Right kidney (tissue), 1 donor: ENCODE measurements at regions not wholly inside any gene's neighbourhood (a gene's known extent, or its start where the extent isn't known, plus 50 kb on each side); places are given as distances from the start of the nearest gene placed in this dataset.
"Not testable (repeated sequence)": the region's sequence is repeated elsewhere in the genome, so short reads cannot be mapped to it uniquely, and the experiment has no call there.

ENCODE experiments used
- DNase-seq: peaks from one replicate; pipeline ENCODE4 v3.0.0-alpha.2; 2016

DNA sequence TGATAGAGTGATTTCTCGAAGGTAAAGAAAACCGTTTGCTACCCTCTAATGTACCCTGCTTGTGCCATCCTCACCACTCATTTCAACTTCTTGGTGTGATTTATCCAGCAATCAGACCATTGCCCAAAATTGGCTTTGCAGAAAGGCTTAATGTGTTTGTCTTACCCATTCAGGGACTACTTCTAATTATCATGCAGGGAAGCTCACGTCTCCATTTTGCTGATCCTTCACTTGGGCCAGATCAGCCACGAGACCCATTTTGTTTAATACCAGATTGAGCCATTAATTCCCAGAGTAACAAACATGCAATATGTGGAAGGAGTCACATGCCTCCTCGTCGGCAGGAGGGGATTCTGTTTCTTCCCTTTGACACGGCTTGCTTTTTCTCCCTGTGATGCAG lies 51.1 kb upstream of the CRY1 start:
- DNase-seq: no peak

GRCh38 chr12:107144990-107145389 lies 51.6 kb upstream of the CRY1 start:
- no peak for DNase-seq

DNA sequence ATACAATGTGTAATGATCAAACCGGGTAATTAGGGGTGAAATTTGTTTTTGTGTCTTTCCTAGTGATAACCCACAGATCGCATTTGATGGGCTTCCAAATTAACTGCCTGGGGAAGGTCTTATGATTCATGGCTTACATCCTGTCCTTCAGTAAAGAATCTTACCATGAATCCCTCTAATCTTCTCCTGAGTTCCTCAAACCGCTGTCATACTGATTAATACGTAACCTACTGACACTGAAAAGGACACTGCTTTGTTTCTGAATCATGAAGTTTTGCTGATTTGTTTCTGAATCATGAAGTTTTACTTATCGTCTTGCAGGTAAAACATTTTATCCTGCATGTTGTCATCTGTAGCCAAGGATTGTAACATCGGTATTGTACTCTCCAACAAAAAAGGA lies 52.0 kb upstream of the CRY1 start:
- DNase-seq: no peak

- DNase-seq: no peak
Measured at GRCh38 chr12:107148107-107148506, 54.8 kb upstream of the CRY1 start.

DNA sequence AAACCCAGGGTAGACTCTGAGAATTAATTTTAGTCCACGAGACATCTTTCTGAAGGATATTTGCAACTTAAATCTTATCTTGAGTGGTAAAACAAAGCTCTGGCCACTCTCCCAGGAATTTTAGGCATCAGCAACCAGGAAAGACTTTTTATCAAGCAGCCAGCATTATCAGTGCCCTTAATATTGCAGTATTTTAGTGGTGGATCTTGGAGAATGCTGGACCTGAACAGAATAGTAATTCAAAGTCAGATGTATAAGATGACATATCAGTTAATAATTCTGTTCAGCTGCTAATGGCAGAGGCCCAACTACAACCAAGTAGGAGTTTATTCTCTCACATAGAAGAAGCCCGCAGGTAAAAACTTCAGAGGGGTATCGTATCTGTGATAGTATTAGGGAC lies 59.0 kb upstream of the CRY1 start:
- no peak for DNase-seq

DNA sequence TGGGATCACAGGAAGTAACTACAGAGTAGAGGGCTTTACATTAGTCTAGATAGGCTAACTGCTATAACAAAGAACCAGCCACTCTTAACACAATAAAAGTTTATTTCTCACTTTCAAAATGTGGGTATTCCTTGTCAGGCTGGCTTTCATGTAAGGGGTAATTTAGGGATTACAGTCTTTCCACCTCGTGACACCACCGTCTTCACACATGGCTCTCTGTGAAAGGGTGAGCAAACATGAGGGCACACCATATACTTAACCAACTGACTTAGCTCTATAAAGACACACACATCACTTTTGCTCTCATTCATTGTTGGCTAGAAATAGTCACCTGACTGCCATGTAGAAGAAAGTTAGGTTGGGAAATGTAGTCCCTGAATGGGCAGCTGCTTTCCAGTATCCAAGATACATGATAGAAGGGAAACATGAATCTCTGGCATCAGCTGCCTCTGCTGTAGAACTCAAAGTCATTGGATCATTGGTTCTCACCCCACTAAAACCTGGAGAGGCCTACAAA lies 66.1 kb upstream of the CRY1 start:
- no peak for DNase-seq

GRCh38 chr12:107163413-107163812 lies 70.1 kb upstream of the CRY1 start:
- no peak for DNase-seq

DNA sequence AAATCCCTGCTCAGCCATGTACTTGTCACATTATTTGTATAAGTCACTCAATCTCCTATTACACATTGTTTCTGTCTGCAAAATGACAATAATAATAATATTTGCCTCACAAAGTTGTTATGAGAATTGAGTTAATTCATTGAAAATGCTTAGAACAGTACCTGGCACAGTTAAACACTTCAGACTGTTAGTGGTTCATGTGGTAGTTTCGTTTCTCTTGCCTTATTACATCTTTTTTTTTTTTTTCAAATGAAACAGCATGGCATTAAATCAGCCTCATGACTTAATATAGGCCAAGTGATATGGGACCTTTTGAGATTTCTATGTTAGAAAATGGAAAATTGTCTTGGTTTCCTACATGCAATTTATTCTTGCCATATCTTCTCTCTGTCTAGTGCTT lies 71.0 kb upstream of the CRY1 start:
- no peak for DNase-seq

- DNase-seq: no peak
Measured at GRCh38 chr12:107165581-107165980, 72.2 kb upstream of the CRY1 start.

GRCh38 chr12:107167756-107168155 lies 74.4 kb upstream of the CRY1 start:
- DNase-seq: no peak

DNA sequence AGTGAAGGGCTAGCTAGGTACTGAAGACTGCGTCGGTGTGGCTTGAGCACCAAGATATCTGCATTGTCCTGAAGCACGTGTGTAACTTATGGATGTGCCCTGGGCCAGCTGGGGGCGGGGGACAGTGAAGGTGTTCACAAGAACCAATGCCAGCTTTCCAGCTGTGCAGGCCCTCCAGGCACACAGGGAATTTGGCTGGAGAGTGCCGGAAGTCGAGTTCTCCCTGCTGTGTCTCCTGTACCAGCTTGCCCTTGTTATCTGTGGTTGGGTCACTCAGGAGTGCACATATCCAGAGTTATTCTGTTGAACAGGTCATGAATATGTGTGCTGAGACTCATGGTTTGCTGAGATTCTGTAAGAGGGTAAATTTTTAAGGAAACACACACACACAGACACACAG lies 75.9 kb upstream of the CRY1 start:
- DNase-seq: no peak

DNA sequence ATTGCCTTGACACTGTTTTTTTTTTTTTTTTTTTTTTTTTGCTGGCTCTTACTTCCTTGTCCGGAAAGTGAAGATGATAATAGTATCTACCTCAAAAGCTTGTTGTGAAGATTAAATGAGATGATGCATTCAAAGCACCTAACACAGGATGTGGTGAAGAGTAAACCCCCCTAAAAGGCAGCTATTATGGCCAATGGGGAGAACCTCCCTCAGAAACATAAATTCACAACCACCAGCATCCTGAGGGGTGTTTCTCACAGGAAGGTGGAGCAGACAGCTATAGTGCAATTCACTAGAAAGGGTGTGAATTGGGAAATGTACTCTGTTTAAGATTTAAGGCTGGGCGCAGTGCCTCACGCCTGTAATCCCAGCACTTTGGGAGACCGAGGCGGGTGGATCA lies 85.4 kb upstream of the CRY1 start:
- no peak for DNase-seq

- no peak for DNase-seq
Measured at GRCh38 chr12:107179871-107180270, 86.5 kb upstream of the CRY1 start.

- DNase-seq: no peak
Measured at GRCh38 chr12:107180272-107180671, 86.9 kb upstream of the CRY1 start.

GRCh38 chr12:107184359-107184930 lies 91.1 kb upstream of the CRY1 start:
- DNase-seq: no peak

- DNase-seq: no peak
Measured at GRCh38 chr12:107196681-107197080, 103.3 kb upstream of the CRY1 start.

DNA sequence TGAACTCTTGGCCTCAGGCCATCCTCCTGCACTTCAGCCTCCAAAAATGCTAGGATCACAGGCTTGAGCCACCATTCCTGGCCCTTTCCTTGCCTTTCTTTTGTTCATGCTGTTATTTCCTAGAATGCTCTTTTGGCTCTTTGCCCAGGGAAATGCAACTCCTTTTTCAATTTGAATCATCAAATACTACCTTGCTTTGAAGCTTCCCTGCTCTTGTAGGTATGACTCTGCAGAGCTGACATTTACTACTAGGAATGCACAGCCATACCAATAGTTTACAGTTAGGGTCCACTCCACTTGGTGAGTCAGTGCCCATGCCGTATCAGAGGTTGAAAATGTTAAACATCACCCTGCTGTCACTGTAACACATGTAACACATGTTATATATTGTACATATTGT lies 107.0 kb upstream of the CRY1 start:
- no peak for DNase-seq

- no peak for DNase-seq
Measured at GRCh38 chr12:107207931-107208525, 114.7 kb upstream of the CRY1 start.

DNA sequence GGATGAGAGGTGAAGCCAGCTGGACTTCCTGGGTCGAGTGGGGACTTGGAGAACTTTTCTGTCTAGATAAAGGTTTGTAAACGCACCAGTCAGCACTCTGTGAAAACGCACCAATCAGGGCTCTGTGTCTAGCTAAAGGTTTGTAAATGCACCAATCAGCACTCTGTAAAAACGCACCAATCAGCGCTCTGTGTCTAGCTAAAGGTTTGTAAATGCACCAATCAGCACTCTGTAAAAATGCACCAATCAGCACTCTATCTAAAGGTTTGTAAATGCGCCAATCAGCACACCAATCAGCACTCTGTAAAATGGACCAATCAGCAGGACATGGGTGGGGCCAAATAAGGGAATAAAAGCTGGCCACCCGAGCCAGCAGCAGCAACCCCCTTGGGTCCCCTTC lies 116.4 kb upstream of the CRY1 start:
- DNase-seq: not testable (repeated sequence)

- not testable (repeated sequence) for DNase-seq
Measured at GRCh38 chr12:107214373-107214773, 121.0 kb upstream of the CRY1 start.

GRCh38 chr12:107216411-107216810 lies 123.1 kb upstream of the CRY1 start:
- not testable (repeated sequence) for DNase-seq

DNA sequence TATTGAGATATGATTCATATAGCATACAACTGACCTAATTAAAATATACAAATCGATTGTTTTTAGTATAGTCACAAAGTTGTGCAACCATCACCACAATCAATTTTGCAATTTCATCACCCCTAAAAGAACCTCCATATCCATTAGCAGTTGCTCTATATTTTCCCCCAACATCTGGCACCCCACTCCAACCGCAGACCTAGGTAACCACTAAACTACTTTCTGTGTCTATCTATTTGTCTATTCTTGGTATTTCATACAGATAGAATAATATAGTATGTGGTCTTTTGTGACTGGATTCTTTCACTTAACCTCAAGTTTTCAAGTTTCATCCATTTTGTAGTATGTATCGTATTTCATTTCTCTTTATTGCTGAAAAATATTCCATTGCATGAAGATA lies 126.0 kb upstream of the CRY1 start:
- no peak for DNase-seq

GRCh38 chr12:107221913-107222312 lies 128.6 kb upstream of the CRY1 start:
- DNase-seq: no peak

- no peak for DNase-seq
Measured at GRCh38 chr12:107223821-107224220, 130.5 kb upstream of the CRY1 start.

DNA sequence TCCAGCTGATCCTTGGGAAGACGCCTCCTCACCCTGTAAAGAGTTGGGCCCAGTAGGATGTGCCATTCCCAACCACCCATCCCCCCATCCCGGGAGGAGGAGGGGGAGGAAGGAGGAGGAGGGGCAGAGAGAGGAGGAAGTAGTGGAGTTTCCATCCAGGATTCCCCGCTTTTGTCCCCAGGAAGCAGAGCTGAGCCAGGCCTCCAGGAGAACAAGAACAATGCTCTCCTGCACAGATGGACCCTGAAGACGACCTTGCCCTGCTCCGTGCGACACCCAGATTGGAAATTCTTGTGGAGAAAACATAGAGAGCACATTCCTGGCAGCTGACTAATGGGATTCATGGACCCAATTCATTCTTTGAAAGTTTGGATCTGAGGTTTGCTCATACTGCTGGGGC lies 132.3 kb upstream of the CRY1 start:
- no peak for DNase-seq
